Lung (tissue), 11 donors: ENCODE measurements at regions not wholly inside any gene's neighbourhood (a gene's known extent, or its start where the extent isn't known, plus 50 kb on each side); places are given as distances from the start of the nearest gene placed in this dataset.

Experiments used
- ATAC-seq: fragments of 200-7000 bp; cut with Tn5 transposase; one replicate; pipeline ENCODE4 v1.9.1; 2020; ENCODE audit warnings: moderate number of reproducible peaks; ENCODE audit not compliant: insufficient read depth, low FRiP score
- DNase-seq, 3 donors: peaks; one replicate each; pipeline ENCODE4 v3.0.0-alpha.2; 2013 to 2017
- H3K27ac ChIP-seq, 2 donors: one replicate each; pipeline ENCODE4 v1.5.1; 2013; ENCODE audit warnings: mild to moderate bottlenecking in 2 of 2, moderate library complexity in 2 of 2, control low read depth in 1 of 2, inconsistent platforms in 1 of 2, low read depth in 1 of 2, low read length in 1 of 2
- H3K27me3 ChIP-seq, 3 donors: one replicate each; pipeline ENCODE4 v1.5.1; 2013; ENCODE audit warnings: low read length in 2 of 3; ENCODE audit not compliant: control insufficient read depth in 3 of 3, insufficient read depth in 3 of 3
- H3K36me3 ChIP-seq, 4 donors: one replicate each; pipeline ENCODE4 v1.5.1; 2013; ENCODE audit warnings: low read length in 4 of 4, mild to moderate bottlenecking in 1 of 4, moderate library complexity in 1 of 4; ENCODE audit not compliant: control insufficient read depth in 4 of 4, insufficient read depth in 4 of 4
- H3K4me1 ChIP-seq, 5 donors: one replicate each; pipeline ENCODE4 v1.5.1; 2013; ENCODE audit warnings: low read length in 5 of 5, mild to moderate bottlenecking in 2 of 5, moderate library complexity in 1 of 5; ENCODE audit not compliant: control insufficient read depth in 5 of 5, insufficient read depth in 5 of 5
- H3K4me3 ChIP-seq: one replicate; pipeline ENCODE4 v1.5.1; 2013; ENCODE audit warnings: mild to moderate bottlenecking, control low read depth, moderate library complexity
- H3K9ac ChIP-seq, 2 donors: one replicate each; pipeline ENCODE4 v1.5.1; 2013; ENCODE audit warnings: low read length in 2 of 2, control low read depth in 1 of 2; ENCODE audit not compliant: insufficient read depth in 1 of 2
- H3K9me3 ChIP-seq, 4 donors: one replicate each; pipeline ENCODE4 v1.5.1; 2013; ENCODE audit warnings: low read length in 3 of 4, mild to moderate bottlenecking in 1 of 4, moderate library complexity in 1 of 4; ENCODE audit not compliant: control insufficient read depth in 4 of 4, insufficient read depth in 3 of 4
- CTCF ChIP-seq: IDR thresholded peaks from 2 replicates; pipeline ENCODE4 v1.5.1; 2012; ENCODE audit warnings: mild to moderate bottlenecking; ENCODE audit errors: control extremely low read depth, extremely low read depth
- WGBS, 2 donors: extraction: QIAGEN DNeasy Blood & Tissue Kit; methylation state at CpG; one replicate each; pipeline ENCODE4 v1.1.7; 2013; 5-methylcytosine and 5-hydroxymethylcytosine counted together
- donor health status: control.
- donor health status: control.
- donor health status: Bipolar disorder and iron deficiency.
- donor health status: healthy.
- donor health status: DM: yes; HTN: yes; CAD: no.

GRCh38 chr3:127043041-127043641, 60.2 kb downstream of the PLXNA1 start:
- ATAC-seq = peak; percentile 47
- Histone ChIP-seq H3K27me3 (no peaks in the 10 kb centered on the region), H3K4me3 (no peak overlapping the region), H3K9me3 (no peaks in the 10 kb centered on the region), H3K36me3 (no peaks in the 10 kb centered on the region), H3K4me1 (peaks cover 0 to 13% (median 2%) of the 10 kb centered on the region in 5 donors), H3K27ac (peak overlapping the region in 1 of 2 donors; percentile 58), H3K9ac (no peak overlapping the region)
- peak; percentile 61 to 80 (median 75) for DNase-seq
- TF ChIP-seq CTCF = no peak
- 62 to 77% methylated on average over 17 of the region's 17 CpGs for WGBS, 2 donors

- no peak for TF ChIP-seq CTCF
- H3K4me3 ChIP-seq = no peak overlapping the region
- no peaks in the 10 kb centered on the region for H3K36me3 ChIP-seq
- ATAC-seq = no peak
- H3K4me1 ChIP-seq = peaks cover 0 to 13% (median 2%) of the 10 kb centered on the region in 5 donors
- H3K27me3 ChIP-seq = no peaks in the 10 kb centered on the region
- no peak for DNase-seq
- no peaks in the 10 kb centered on the region for H3K9me3 ChIP-seq
- WGBS, 2 donors = 58 to 68% methylated on average over 7 of the region's 7 CpGs
- no peak overlapping the region for H3K9ac ChIP-seq
- H3K27ac ChIP-seq = peak overlapping the region in 1 of 2 donors; percentile 82
Measured at GRCh38 chr3:127043731-127044510, 61.0 kb downstream of the PLXNA1 start.

- ATAC-seq (peak; percentile 78), DNase-seq (peak; percentile 33 to 60 (median 58))
Measured at GRCh38 chr3:127044996-127045395, 62.1 kb downstream of the PLXNA1 start.

More at GRCh38 chr3:127044996-127045395, 62.1 kb downstream of the PLXNA1 start:
- Histone ChIP-seq H3K4me3 (no peak overlapping the region), H3K27ac (peak overlapping the region in 1 of 2 donors; percentile 33), H3K9ac (no peak overlapping the region), H3K9me3 (no peaks in the 10 kb centered on the region), H3K27me3 (no peaks in the 10 kb centered on the region), H3K4me1 (peaks cover 0 to 13% (median 2%) of the 10 kb centered on the region in 5 donors), H3K36me3 (no peaks in the 10 kb centered on the region)
- WGBS, 2 donors = 37 to 49% methylated on average over 4 of the region's 4 CpGs
- TF ChIP-seq CTCF = no peak
